OCI-LY1 (cell line): ENCODE measurements at regions not wholly inside any gene's neighbourhood (a gene's known extent, or its start where the extent isn't known, plus 50 kb on each side); places are given as distances from the start of the nearest gene placed in this dataset.

Experiments
- CTCF ChIP-seq: fragments of 200-600 bp; sonication (generic), shearing (Covaris generic); IDR thresholded peaks from 2 replicates; pipeline ENCODE4 v1.5.1; 2017; ENCODE audit warnings: mild to moderate bottlenecking, antibody characterized with exemption, low read length, moderate library complexity, mixed read lengths
- EZH2 ChIP-seq: fragments of 200-600 bp; sonication (generic), shearing (Covaris generic); IDR thresholded peaks from 2 replicates; pipeline ENCODE4 v1.8.0; 2017; ENCODE audit warnings: borderline replicate concordance, mixed run types, mild to moderate bottlenecking, antibody characterized with exemption, low read length, moderate library complexity, mixed read lengths

GRCh38 chr2:104673225-104673624 is 180.7 kb upstream of the POU3F3 start:
- TF ChIP-seq CTCF (no peak), EZH2 (no peak)
